PC-3 (cell line): ENCODE measurements at regions not wholly inside any gene's neighbourhood (a gene's known extent, or its start where the extent isn't known, plus 50 kb on each side); places are given as distances from the start of the nearest gene placed in this dataset.

Experiments
- CTCF ChIP-seq: fragments of 300-600 bp; sonication (generic); conservative IDR thresholded peaks from 2 replicates; pipeline ENCODE4 v1.5.1; 2017; ENCODE audit warnings: antibody characterized with exemption, low read depth, mild to moderate bottlenecking, low read length
- EZH2 ChIP-seq: fragments of 300-600 bp; sonication (generic); IDR thresholded peaks from one replicate; pipeline ENCODE4 v1.6.1; 2017; ENCODE audit warnings: antibody characterized with exemption, mild to moderate bottlenecking, low read length; ENCODE audit not compliant: unreplicated experiment
- EZH2phosphoT487 ChIP-seq: fragments of 300-600 bp; sonication (generic); IDR thresholded peaks from 2 replicates; pipeline ENCODE4 v1.6.1; 2018; ENCODE audit warnings: mild to moderate bottlenecking, antibody characterized with exemption, low read length, borderline replicate concordance

GRCh38 chr10:84599254-84599653, 270.9 kb downstream of the CCSER2 start:
- TF ChIP-seq CTCF (no peak), EZH2 (no peak), EZH2phosphoT487 (no peak)
